Cardiac septum (tissue), 1 donor: ENCODE measurements at regions not wholly inside any gene's neighbourhood (a gene's known extent, or its start where the extent isn't known, plus 50 kb on each side); places are given as distances from the start of the nearest gene placed in this dataset.

ENCODE experiments used
- DNase-seq: peaks from one replicate; pipeline ENCODE4 v3.0.0-alpha.2; 2020; ENCODE audit warnings: low spot score
- intact Hi-C: fragments of 100-400 bp; cut with DNase I; formaldehyde crosslinking; loops from one replicate; pipeline ENCODE4 v1.14.0; 2022
- donor health status: DM: no; HTN: no; CAD: no.

DNA sequence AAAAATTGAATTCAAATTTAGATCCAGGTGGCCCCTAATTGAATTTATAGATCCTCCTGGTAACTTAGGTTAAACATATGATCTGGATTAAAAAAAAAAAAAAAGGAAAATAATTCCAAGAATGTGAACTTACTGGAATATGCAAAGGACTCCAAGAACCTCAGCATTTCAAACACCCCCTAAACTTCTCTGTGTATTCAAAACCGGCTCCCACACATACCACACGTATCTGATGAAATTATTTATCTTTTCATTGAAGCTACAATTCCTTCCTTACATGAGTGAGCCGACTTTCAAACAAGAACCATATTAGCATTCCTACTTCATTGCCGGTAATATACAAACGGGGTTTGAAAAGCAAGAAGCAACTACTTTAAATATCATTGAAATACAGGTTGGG lies 61.4 kb upstream of the FMN2 start:
- intact Hi-C loops: no loop called here
- no peak for DNase-seq

- intact Hi-C loops: no loop called here
- DNase-seq: no peak
Observed at GRCh38 chr1:240031009-240031408, 60.7 kb upstream of the FMN2 start.

DNA sequence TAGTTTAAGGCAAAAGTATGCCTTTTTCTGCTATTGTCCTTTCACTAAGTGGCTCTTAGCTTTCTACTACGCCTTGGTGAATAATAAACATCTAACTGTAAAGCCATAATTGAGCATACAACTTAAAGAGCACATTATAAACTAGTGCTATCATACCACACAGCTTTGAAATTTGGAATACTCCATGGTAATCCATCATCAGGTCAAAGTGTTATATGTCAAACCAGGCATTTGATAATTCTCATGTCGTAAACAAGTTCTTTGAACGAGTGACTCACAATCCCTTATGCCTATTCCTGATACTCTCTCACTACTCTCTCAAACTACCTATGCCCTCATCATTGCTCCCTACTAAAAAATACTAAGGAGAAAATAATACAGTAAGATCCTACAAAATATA lies 60.3 kb upstream of the FMN2 start:
- DNase-seq: no peak
- intact Hi-C loops: no loop called here

GRCh38 chr1:240033406-240033805 lies 58.3 kb upstream of the FMN2 start:
- intact Hi-C loops: no loop called here
- DNase-seq: no peak

DNA sequence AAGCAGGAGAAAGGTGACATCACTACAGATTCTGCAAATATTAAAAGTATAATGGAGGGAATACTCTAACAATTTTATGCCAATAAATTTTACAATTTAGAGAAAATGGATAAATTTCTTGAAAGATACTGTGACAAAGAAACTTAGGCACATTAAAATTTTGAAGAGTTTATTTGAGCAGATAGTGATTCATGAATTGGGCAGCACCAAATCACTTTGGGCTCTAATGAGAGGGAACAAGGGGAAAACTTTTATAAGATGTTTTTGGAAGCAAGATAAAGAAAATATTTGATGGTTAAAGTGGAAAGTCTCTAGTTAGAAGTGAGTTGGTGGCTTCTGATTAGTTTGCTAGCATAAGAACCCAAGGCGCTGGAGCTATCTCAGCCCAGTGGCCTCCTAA lies 55.2 kb upstream of the FMN2 start:
- no peak for DNase-seq
- intact Hi-C loops: no loop called here
